ENCODE measurements at regions not wholly inside any gene's neighbourhood (a gene's known extent, or its start where the extent isn't known, plus 50 kb on each side); places are given as distances from the start of the nearest gene placed in this dataset.

- no peak for DNase-seq (ENCODE audit: low read depth in 2 of 2)
- H3K4me3 ChIP-seq (replicated peaks in 1 of 2; ENCODE audit: low read depth in 2 of 2, low read length in 2 of 2) = no peak overlapping the region
- TF ChIP-seq, protein P1, sequence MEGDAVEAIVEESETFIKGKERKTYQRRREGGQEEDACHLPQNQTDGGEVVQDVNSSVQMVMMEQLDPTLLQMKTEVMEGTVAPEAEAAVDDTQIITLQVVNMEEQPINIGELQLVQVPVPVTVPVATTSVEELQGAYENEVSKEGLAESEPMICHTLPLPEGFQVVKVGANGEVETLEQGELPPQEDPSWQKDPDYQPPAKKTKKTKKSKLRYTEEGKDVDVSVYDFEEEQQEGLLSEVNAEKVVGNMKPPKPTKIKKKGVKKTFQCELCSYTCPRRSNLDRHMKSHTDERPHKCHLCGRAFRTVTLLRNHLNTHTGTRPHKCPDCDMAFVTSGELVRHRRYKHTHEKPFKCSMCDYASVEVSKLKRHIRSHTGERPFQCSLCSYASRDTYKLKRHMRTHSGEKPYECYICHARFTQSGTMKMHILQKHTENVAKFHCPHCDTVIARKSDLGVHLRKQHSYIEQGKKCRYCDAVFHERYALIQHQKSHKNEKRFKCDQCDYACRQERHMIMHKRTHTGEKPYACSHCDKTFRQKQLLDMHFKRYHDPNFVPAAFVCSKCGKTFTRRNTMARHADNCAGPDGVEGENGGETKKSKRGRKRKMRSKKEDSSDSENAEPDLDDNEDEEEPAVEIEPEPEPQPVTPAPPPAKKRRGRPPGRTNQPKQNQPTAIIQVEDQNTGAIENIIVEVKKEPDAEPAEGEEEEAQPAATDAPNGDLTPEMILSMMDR (IDR thresholded peaks at IDR 0.05; ENCODE audit: low read depth, low read length) = no peak
Measured at GRCh38 chr6:84486526-84486925, 259.1 kb upstream of the CEP162 start.

GRCh38 chr6:84469144-84469543 lies 241.7 kb upstream of the CEP162 start:
- DNase-seq (ENCODE audit: low read depth in 2 of 2) = no peak
- TF ChIP-seq, protein P1 (IDR thresholded peaks at IDR 0.05; ENCODE audit: low read depth, low read length) = no peak
- no peak overlapping the region for H3K4me3 ChIP-seq (replicated peaks in 1 of 2; ENCODE audit: low read depth in 2 of 2, low read length in 2 of 2)

GRCh38 chr6:84467296-84467695 lies 239.9 kb upstream of the CEP162 start:
- TF ChIP-seq, protein P1 (IDR thresholded peaks at IDR 0.05; ENCODE audit: low read depth, low read length) = no peak
- no peak for DNase-seq (ENCODE audit: low read depth in 2 of 2)
- H3K4me3 ChIP-seq (replicated peaks in 1 of 2; ENCODE audit: low read depth in 2 of 2, low read length in 2 of 2) = no peak overlapping the region

DNA sequence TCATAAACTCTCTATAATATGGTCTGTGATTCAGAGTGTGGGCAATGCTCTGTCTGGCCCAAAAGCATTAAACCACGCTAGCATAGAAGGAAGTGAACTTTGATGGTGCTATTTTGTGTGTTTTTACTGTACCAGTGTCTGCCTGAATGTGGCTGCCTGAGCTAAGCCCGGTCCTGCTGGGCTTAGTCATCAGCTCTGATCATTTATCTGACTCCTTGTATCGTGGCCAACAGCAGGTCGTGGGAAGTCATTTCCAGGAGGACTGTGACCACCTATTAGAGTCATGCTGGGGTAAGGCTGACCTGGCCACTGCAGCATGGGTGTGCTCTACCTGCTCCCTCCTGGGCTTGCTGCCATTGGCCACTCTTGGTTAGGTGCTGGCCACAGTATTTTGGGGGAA lies 239.1 kb upstream of the CEP162 start:
- H3K4me3 ChIP-seq (replicated peaks in 1 of 2; ENCODE audit: low read depth in 2 of 2, low read length in 2 of 2) = no peak overlapping the region
- TF ChIP-seq, protein P1 (IDR thresholded peaks at IDR 0.05; ENCODE audit: low read depth, low read length) = no peak
- DNase-seq (ENCODE audit: low read depth in 2 of 2) = peak; percentile 54 to 75

GRCh38 chr6:84464471-84464870 lies 237.0 kb upstream of the CEP162 start:
- TF ChIP-seq, protein P1 (IDR thresholded peaks at IDR 0.05; ENCODE audit: low read depth, low read length) = no peak
- no peak for DNase-seq (ENCODE audit: low read depth in 2 of 2)
- H3K4me3 ChIP-seq (replicated peaks in 1 of 2; ENCODE audit: low read depth in 2 of 2, low read length in 2 of 2) = no peak overlapping the region

- peak; percentile 76 to 79 for DNase-seq (ENCODE audit: low read depth in 2 of 2)
- no peak overlapping the region for H3K4me3 ChIP-seq (replicated peaks in 1 of 2; ENCODE audit: low read depth in 2 of 2, low read length in 2 of 2)
- TF ChIP-seq, protein P1 (IDR thresholded peaks at IDR 0.05; ENCODE audit: low read depth, low read length) = no peak
Measured at GRCh38 chr6:84462698-84463097, 235.3 kb upstream of the CEP162 start.

GRCh38 chr6:84461461-84461860 lies 234.0 kb upstream of the CEP162 start:
- no peak for DNase-seq (ENCODE audit: low read depth in 2 of 2)
- TF ChIP-seq, protein P1 (IDR thresholded peaks at IDR 0.05; ENCODE audit: low read depth, low read length) = no peak
- no peak overlapping the region for H3K4me3 ChIP-seq (replicated peaks in 1 of 2; ENCODE audit: low read depth in 2 of 2, low read length in 2 of 2)
